Panc1 (cell line): ENCODE measurements at regions not wholly inside any gene's neighbourhood (a gene's known extent, or its start where the extent isn't known, plus 50 kb on each side); places are given as distances from the start of the nearest gene placed in this dataset.

ENCODE experiments used
- ATAC-seq: fragments of 200-7000 bp; cut with Tn5 transposase; 2 replicates; pipeline ENCODE4 v1.9.1; 2020; ENCODE audit warnings: mild to moderate bottlenecking, moderate library complexity
- BruUV-seq: library from RNA; stranded (reverse); fragments of 400-500 nt; replicated peaks from 2 replicates; lab custom pipeline; 2021; lab: Mats Ljungman, UMichigan
- CTCF ChIA-PET: fragments of 300-600 bp; sonication (Branson Sonifier 250); formaldehyde crosslinking; loops from one replicate; lab custom pipeline; 2022; ENCODE audit warnings: antibody characterized with exemption; lab: Charles Lee
- POLR2A ChIA-PET: fragments of 300-600 bp; sonication (Branson Sonifier 250); formaldehyde crosslinking; loops from one replicate; lab custom pipeline; 2022; ENCODE audit warnings: antibody characterized with exemption; lab: Charles Lee
- DNase-seq: peaks from one replicate; pipeline ENCODE4 v3.0.0-alpha.2; 2010; ENCODE audit warnings: low read depth, low spot score
- H3K27ac ChIP-seq: 2 replicates; pipeline ENCODE4 v1.5.1; 2011; ENCODE audit warnings: mild to moderate bottlenecking, low read length, inconsistent platforms
- H3K27me3 ChIP-seq: fragments of 200-500 bp; sonication (Bioruptor generic); 2 replicates; pipeline ENCODE4 v1.6.0; 2014; ENCODE audit warnings: low read length, inconsistent platforms; ENCODE audit not compliant: control insufficient read depth, insufficient read depth
- H3K36me3 ChIP-seq: fragments of 200-500 bp; sonication (Bioruptor generic); 2 replicates; pipeline ENCODE4 v1.5.1; 2014; ENCODE audit warnings: inconsistent platforms, mild to moderate bottlenecking, low read length, moderate library complexity; ENCODE audit not compliant: control insufficient read depth, insufficient read depth
- H3K4me1 ChIP-seq: 2 replicates; pipeline ENCODE4 v1.5.1; 2011; ENCODE audit warnings: inconsistent platforms, mild to moderate bottlenecking, low read length, moderate library complexity; ENCODE audit not compliant: control insufficient read depth, insufficient read depth
- H3K4me3 ChIP-seq, 2 experiments: 2 replicates each; pipeline ENCODE4 v1.5.1; 2011 to 2012; ENCODE audit warnings: low read depth in 2 of 2, low read length in 2 of 2, mild to moderate bottlenecking in 2 of 2, inconsistent platforms in 1 of 2, moderate library complexity in 1 of 2
- H3K9me3 ChIP-seq: fragments of 200-500 bp; sonication (Bioruptor generic); 2 replicates; pipeline ENCODE4 v1.5.1; 2014; ENCODE audit warnings: low read depth, mild to moderate bottlenecking, inconsistent platforms, low read length, moderate library complexity; ENCODE audit not compliant: control insufficient read depth, insufficient read depth
- CTCF ChIP-seq: fragments of 450-650 bp; IDR thresholded peaks from 2 replicates; pipeline ENCODE4 v1.5.1; 2017; ENCODE audit warnings: mild to moderate bottlenecking
- POLR2AphosphoS5 ChIP-seq: IDR thresholded peaks from 2 replicates; pipeline ENCODE4 v1.6.1; 2012; ENCODE audit warnings: mild to moderate bottlenecking, low read depth, low read length, moderate library complexity
- REST ChIP-seq, 2 experiments: IDR thresholded peaks; 2 replicates each; pipeline ENCODE4 v1.6.1; 2011 to 2012; ENCODE audit warnings: low read depth in 2 of 2, control low read depth in 1 of 2, low read length in 1 of 2, mild to moderate bottlenecking in 1 of 2, moderate library complexity in 1 of 2; ENCODE audit not compliant: insufficient read depth in 1 of 2
- SIN3A ChIP-seq: IDR thresholded peaks from 2 replicates; pipeline ENCODE4 v1.6.1; 2012; ENCODE audit warnings: low read depth, mild to moderate bottlenecking, low read length, moderate library complexity, borderline replicate concordance; ENCODE audit not compliant: insufficient read depth
- TCF7L2 ChIP-seq: IDR thresholded peaks from 2 replicates; pipeline ENCODE4 v1.6.1; 2011; ENCODE audit warnings: mild to moderate bottlenecking, low read depth, low read length, inconsistent platforms
- in situ Hi-C: cut with HindIII; loops from 2 replicates; pipeline ENCODE4 v1.10.0; 2016; ENCODE audit warnings: low sequenced_read_pairs, low pct_unique_long_range_greater_than_20kb
- intact Hi-C: fragments of 100-400 bp; cut with micrococcal nuclease; formaldehyde crosslinking; loops from one replicate; pipeline ENCODE4 v1.10.0; 2022; ENCODE audit not compliant: unreplicated experiment

GRCh38 chr16:86965840-86966550 is 351.2 kb downstream of the C16orf95 start:
- no peak for ATAC-seq
- in situ Hi-C loops, result no loop called here

GRCh38 chr16:86966777-86967176 is 350.4 kb downstream of the C16orf95 start:
- ChIA-PET CTCF (no interaction called here), POLR2A (no interaction called here)
- H3K4me1 ChIP-seq, result no peaks in the 10 kb centered on the region
- intact Hi-C loops (no loop called here), in situ Hi-C loops (no loop called here)
- TF ChIP-seq POLR2AphosphoS5 (no peak), TCF7L2 (no peak), SIN3A (no peak), CTCF (no peak), REST (IDR thresholded peaks at IDR 0.05; ENCODE audit: insufficient read depth in 1 of 2, low read depth in 2 of 2, low read length in 1 of 2) (no peak)
- no peak for DNase-seq
- H3K9me3 ChIP-seq, result no peaks in the 10 kb centered on the region
- no peaks in the 10 kb centered on the region for H3K36me3 ChIP-seq
- H3K27ac ChIP-seq, result no peak overlapping the region
- H3K4me3 ChIP-seq, result no peak overlapping the region
- no peak for ATAC-seq
- H3K27me3 ChIP-seq, result no peaks in the 10 kb centered on the region
- no TSS peak for BruUV-seq

More at GRCh38 chr16:86965840-86966550, 351.2 kb downstream of the C16orf95 start:
- no peaks in the 10 kb centered on the region for H3K27me3 ChIP-seq
- no TSS peak for BruUV-seq
- ChIA-PET POLR2A (no interaction called here), CTCF (no interaction called here)
- no peak for DNase-seq
- H3K9me3 ChIP-seq, result no peaks in the 10 kb centered on the region
- no peak overlapping the region for H3K27ac ChIP-seq
- TF ChIP-seq SIN3A (no peak), POLR2AphosphoS5 (no peak), REST (IDR thresholded peaks at IDR 0.05; ENCODE audit: insufficient read depth in 1 of 2, low read depth in 2 of 2, low read length in 1 of 2) (no peak), CTCF (no peak), TCF7L2 (no peak)
- no peaks in the 10 kb centered on the region for H3K36me3 ChIP-seq
- intact Hi-C loops, result no loop called here
- H3K4me1 ChIP-seq, result no peaks in the 10 kb centered on the region
- no peak overlapping the region for H3K4me3 ChIP-seq
